IgD-negative memory B cell (primary cell): ENCODE measurements at regions not wholly inside any gene's neighbourhood (a gene's known extent, or its start where the extent isn't known, plus 50 kb on each side); places are given as distances from the start of the nearest gene placed in this dataset.
"Not testable (repeated sequence)": the region's sequence is repeated elsewhere in the genome, so short reads cannot be mapped to it uniquely, and the experiment has no call there.

Experiments used
- H3K27ac Mint-ChIP-seq, 3 donors: one replicate each; pipeline ENCODE4 v1.8.0; 2020 to 2022; ENCODE audit warnings: mild to moderate bottlenecking in 3 of 3, mixed read lengths in 3 of 3, moderate library complexity in 1 of 3
- H3K27me3 Mint-ChIP-seq: one replicate; pipeline ENCODE4 v1.8.0; 2021; ENCODE audit warnings: mixed read lengths
- H3K36me3 Mint-ChIP-seq: one replicate; pipeline ENCODE4 v1.8.0; 2020; ENCODE audit warnings: mild to moderate bottlenecking, mixed read lengths
- H3K4me1 Mint-ChIP-seq, 3 donors: one replicate each; pipeline ENCODE4 v1.8.0; 2020 to 2022; ENCODE audit warnings: mixed read lengths in 3 of 3, mild to moderate bottlenecking in 1 of 3
- H3K4me3 Mint-ChIP-seq, 4 donors: one replicate each; pipeline ENCODE4 v1.8.0; 2020 to 2022; ENCODE audit warnings: mild to moderate bottlenecking in 4 of 4, mixed read lengths in 4 of 4, moderate library complexity in 3 of 4
- H3K9me3 Mint-ChIP-seq, 3 donors: one replicate each; pipeline ENCODE4 v1.8.0; 2020 to 2021; ENCODE audit warnings: mixed read lengths in 3 of 3, mild to moderate bottlenecking in 1 of 3

DNA sequence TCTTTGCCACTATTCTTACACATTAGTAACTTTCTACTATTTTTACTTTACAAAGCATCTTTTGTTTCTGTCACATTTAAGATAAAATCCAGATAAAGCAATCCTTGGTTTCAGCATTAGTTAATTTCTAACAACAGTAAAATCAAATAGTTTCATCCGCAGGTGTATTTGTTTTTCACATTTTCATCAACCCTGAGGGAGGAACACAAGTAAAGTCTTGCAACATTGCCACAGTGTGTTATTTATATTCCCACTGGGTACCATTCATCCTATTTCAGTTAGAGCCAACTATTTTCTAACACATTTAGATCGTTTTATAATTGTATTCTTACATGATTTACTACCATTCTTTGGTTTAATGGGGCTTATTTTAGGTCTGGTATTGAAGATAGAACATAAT is 908.7 kb upstream of the CITED2 start:
- Mint-ChIP-seq H3K36me3 (no peaks in the 10 kb centered on the region), H3K9me3 (no peaks in the 10 kb centered on the region), H3K4me1 (no peaks in the 10 kb centered on the region), H3K27me3 (no peaks in the 10 kb centered on the region), H3K27ac (no peak overlapping the region), H3K4me3 (no peak overlapping the region)

DNA sequence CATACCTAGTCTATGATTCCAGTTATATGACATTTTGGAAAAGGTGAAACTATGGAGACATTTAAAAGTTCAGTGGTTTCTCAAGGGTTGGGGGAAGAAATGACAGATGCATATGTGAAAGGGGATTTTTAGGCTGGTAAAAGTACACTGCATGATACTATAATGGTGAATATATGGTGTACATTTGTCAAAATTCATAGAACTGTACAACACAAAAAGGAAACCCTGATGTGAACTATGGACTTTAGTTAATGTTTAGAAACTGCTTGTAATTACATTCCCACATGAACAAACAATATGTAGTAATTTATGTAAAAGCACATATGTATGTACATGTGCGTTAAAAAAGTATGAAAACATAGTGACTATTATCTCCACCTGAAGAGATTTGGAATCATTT is 907.3 kb upstream of the CITED2 start:
- Mint-ChIP-seq H3K4me3 (no peak overlapping the region), H3K27ac (no peak overlapping the region), H3K36me3 (no peaks in the 10 kb centered on the region), H3K4me1 (no peaks in the 10 kb centered on the region), H3K9me3 (no peaks in the 10 kb centered on the region), H3K27me3 (no peaks in the 10 kb centered on the region)

DNA sequence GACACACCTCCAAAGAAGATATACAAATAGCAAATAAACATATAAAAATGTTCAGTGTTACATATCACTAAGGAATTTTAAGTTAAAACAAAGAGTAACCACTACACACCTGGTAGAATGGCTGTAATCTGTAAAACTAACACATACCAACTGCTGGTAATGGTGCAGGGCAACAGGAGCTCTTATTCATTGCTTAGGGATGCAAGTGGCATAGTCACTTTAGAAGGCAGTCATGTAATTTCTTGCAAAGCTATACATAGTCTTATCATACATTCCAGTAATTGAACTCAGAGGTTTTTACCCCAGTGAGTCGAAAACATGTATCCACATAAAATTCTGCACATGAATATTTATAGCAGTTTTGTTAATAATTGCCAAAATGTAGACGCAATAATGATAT is 906.8 kb upstream of the CITED2 start:
- Mint-ChIP-seq H3K4me1 (no peaks in the 10 kb centered on the region), H3K36me3 (no peaks in the 10 kb centered on the region), H3K9me3 (no peaks in the 10 kb centered on the region), H3K4me3 (no peak overlapping the region), H3K27me3 (no peaks in the 10 kb centered on the region), H3K27ac (no peak overlapping the region)

DNA sequence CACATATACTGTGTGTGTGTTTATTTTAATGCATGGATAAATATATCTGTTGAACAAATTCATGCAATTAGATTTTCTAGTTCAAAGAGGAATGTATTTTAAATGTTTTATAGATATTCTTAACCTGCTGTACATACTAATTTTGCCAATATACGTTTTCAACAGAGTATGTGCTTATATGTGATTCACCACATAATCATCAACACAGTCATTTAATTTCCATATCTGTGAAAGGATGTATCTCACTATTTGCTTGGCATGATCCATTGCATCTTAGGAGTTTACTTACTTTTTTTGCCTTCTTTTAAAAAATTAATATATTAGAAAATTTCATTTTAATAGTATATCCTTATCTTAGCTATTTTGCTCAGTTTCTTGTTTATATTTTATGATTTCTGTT is 902.3 kb upstream of the CITED2 start:
- Mint-ChIP-seq H3K27ac (no peak overlapping the region), H3K27me3 (no peaks in the 10 kb centered on the region), H3K36me3 (no peaks in the 10 kb centered on the region), H3K9me3 (no peaks in the 10 kb centered on the region), H3K4me1 (peaks cover 5% of the 10 kb centered on the region in 3 donors), H3K4me3 (no peak overlapping the region)

DNA sequence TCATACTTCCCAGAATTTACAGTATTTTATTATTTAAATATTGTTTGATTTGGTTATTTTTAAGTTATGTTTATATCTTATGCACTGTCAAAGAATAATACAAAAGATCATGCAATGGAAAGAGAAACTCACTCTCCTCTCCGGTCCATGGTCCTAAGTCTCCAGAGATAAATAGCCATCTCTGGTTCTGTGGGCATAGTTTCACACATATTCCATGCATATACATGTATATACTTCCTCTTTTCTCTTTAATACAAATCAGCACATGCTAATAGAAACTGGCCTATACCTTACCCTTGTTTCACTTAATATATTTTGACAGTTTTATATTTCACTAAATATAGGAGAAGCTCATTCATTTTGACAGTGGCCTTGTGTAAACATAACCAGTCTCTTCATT is 901.7 kb upstream of the CITED2 start:
- Mint-ChIP-seq H3K36me3 (no peaks in the 10 kb centered on the region), H3K4me1 (peaks cover 6 to 7% (median 6%) of the 10 kb centered on the region in 3 donors), H3K27ac (no peak overlapping the region), H3K4me3 (no peak overlapping the region), H3K9me3 (no peaks in the 10 kb centered on the region), H3K27me3 (no peaks in the 10 kb centered on the region)

DNA sequence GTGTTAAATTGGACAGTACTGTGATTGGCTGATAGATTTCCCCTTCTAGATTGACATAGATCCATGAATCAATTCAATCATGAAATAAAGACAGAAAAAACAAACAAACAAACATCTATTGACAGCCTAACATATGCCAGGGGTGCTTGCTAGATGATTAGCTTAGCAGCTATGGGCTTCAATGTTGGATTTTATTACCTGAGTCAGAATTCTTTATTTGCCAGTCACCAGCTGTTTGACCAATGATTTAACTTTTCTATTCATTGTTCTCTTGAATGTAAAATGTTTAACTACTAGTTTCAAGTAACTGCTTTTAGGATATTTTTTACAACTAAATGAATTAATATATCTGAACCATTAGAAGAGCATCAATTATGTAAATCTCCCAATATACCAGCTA is 901.3 kb upstream of the CITED2 start:
- H3K36me3 Mint-ChIP-seq = no peaks in the 10 kb centered on the region

DNA sequence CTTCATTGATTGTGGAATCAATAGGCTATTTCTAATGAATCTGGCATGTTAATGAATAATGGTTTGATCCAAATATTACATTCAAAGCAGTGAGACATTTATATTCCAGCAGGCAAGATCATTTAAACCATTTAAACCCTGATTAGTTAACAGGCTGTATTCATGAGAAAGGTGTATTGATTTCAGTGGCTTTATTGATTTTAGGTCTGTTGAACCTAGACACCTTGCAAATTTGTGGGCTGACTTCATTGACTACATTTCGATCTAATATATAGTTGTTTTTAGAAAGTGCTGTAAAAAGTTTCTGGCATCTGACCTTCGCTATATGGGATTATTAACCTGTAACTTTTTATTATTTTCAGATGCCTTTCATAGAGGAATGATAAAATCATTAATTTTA is 900.1 kb upstream of the CITED2 start:
- Mint-ChIP-seq H3K4me1 (peaks cover 11 to 17% (median 14%) of the 10 kb centered on the region in 3 donors), H3K27ac (no peak overlapping the region), H3K36me3 (no peaks in the 10 kb centered on the region), H3K27me3 (no peaks in the 10 kb centered on the region), H3K4me3 (no peak overlapping the region), H3K9me3 (no peaks in the 10 kb centered on the region)

More for the DNA sequence above, 901.3 kb upstream of the CITED2 start:
- Mint-ChIP-seq H3K4me1 (peaks cover 6 to 8% (median 7%) of the 10 kb centered on the region in 3 donors), H3K4me3 (no peak overlapping the region), H3K27ac (no peak overlapping the region), H3K27me3 (no peaks in the 10 kb centered on the region), H3K9me3 (no peaks in the 10 kb centered on the region)

DNA sequence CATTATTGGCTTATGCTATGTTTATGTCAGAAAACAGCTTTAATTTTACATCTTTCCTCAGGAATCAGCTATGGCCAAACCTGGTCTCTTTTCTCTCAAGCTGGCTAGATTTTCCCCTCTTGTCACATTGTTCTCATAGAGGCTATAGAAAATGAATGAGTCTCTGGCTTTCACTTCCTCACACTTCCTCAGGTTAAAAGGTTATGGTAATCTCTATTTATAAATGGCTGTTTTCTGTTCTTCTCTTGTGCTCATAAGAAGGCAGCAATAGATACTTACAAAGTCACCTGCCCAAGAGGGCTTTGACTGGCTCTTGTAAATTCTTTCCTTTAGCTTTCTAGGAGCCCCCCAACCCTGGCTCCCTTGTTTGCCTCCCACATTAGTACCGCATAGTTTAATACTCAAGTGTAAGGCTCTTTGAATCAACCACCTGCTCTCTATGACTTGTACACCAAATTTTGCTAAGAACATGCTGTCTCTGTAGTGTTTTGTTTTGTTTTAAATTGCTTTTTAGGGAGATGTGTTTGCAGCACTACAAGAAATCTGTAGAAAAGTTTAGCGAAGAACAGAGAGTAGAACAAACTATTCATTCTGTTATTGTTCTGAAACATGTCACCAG is 897.4 kb upstream of the CITED2 start:
- peaks cover 0 to 3% (median 0%) of the 10 kb centered on the region in 3 donors for H3K9me3 Mint-ChIP-seq
- H3K4me1 Mint-ChIP-seq = peaks cover 11 to 17% (median 14%) of the 10 kb centered on the region in 3 donors
- peak overlapping the region in 1 of 4 donors; percentile 0 for H3K4me3 Mint-ChIP-seq
- no peak overlapping the region for H3K27ac Mint-ChIP-seq
- H3K36me3 Mint-ChIP-seq = no peaks in the 10 kb centered on the region
- no peaks in the 10 kb centered on the region for H3K27me3 Mint-ChIP-seq

DNA sequence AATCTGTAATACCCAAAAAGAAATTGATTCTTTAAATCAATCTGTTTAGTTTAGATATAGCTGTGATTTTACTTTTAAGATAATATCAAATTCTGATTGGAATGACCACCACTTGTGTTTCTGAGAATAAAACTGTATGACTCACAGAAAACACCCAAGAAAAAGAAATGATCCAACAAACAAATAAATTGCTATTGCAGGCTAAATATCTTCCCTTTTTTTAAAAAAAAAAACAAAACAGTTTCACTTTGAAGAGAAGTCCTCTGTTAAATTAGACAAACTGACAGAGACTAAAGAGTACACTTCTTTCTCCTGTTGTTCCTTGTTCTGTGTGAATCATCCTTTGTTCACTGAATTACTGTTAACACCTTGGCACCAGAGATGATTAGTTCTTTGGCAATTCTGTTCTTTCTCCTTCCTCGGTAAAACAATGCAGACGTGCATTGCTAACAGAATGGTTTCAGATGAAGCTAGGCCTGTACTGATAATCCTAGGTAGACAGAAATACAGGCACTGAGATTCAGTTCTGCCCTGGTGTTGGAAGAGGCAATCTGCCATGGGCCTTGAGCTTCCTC is 895.2 kb upstream of the CITED2 start:
- Mint-ChIP-seq H3K4me1 (peaks cover 11 to 17% (median 14%) of the 10 kb centered on the region in 3 donors), H3K27ac (no peak overlapping the region), H3K36me3 (no peaks in the 10 kb centered on the region), H3K9me3 (peaks cover 0 to 3% (median 0%) of the 10 kb centered on the region in 3 donors), H3K4me3 (no peak overlapping the region), H3K27me3 (no peaks in the 10 kb centered on the region)

DNA sequence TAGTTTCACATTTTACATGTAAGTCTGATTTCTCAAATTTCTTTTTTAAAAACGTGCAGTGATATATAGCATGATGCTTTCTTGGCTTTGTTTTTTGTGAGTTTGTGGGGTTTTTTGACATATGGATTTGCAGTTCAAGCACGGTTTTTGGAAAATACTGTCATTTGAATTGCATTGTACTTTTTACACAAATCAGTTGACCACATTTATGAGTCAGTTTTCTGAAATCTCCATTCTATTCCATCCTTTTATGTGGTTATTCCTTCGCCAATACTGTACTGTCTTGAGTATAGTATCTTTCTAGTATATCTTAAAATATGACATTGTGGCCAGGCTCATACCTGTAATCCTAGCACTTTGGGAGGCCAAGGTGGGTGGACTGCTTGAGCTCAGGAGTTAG is 890.0 kb upstream of the CITED2 start:
- Mint-ChIP-seq H3K4me3 (no peak overlapping the region), H3K27ac (no peak overlapping the region), H3K4me1 (no peaks in the 10 kb centered on the region), H3K36me3 (no peaks in the 10 kb centered on the region), H3K9me3 (peaks cover 0 to 5% (median 0%) of the 10 kb centered on the region in 3 donors), H3K27me3 (no peaks in the 10 kb centered on the region)

DNA sequence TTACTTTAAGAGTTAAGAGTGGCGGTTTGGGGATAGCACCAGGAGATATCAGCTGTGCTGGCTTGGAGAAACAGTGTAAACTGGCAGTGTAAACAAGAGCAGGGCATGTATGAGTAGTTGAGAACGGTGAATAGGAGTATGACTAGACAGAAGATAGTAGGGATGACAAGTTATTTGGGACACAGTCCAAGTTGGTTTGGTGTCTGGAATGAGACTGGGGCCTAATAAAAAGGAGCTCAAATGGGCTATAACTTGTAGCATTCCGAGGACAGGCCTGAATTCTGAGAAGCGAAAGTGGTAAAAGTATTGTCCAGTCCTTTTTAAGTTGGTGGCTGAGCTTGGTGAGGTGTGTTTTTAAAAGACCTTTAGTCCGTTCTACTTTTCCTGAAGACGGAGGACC is 883.9 kb upstream of the CITED2 start:
- not testable (repeated sequence) for H3K27ac Mint-ChIP-seq, H3K36me3 Mint-ChIP-seq, H3K4me3 Mint-ChIP-seq, H3K27me3 Mint-ChIP-seq, H3K4me1 Mint-ChIP-seq, H3K9me3 Mint-ChIP-seq

DNA sequence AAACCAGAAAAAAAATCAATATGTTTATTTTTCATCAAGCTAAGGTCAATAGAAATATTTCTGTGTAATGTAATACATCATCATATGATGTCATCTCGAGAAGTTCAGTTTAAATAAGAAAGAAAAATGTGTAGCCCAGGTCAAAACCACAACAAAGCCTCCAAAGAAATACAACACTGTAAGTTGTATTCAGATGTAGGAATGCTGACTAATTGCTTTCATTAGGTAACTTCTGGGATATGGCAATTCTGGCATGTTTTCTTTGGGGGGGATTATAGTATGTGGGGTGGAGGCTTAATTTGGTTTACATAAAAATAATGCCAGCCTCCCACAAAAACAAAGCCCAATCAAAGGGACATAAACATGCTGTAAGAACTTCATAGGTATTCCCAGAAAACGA is 881.8 kb upstream of the CITED2 start:
- H3K4me3 Mint-ChIP-seq = no peak overlapping the region
- H3K9me3 Mint-ChIP-seq = peaks cover 0 to 2% (median 0%) of the 10 kb centered on the region in 3 donors
- H3K36me3 Mint-ChIP-seq = no peaks in the 10 kb centered on the region
- H3K27ac Mint-ChIP-seq = no peak overlapping the region
- no peaks in the 10 kb centered on the region for H3K27me3 Mint-ChIP-seq
- peaks cover 0 to 3% (median 2%) of the 10 kb centered on the region in 3 donors for H3K4me1 Mint-ChIP-seq

DNA sequence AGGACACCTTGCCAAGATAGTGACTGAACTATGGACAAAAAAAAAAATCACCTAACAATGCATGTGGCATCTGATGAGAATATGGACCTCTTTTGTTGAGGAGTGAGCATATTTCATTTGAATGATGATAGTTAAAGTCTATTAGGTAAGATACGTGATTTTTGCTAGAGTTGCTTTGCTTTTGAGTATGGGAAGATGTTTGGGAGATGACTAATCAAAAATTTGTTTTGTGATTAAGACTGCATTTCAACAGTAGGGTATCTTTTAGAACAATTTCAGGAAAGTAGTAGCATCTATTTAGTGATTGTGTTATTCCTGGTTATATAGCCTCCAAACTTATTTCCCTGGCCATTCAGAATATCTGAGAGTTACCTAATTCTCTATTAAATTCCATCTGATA is 878.6 kb upstream of the CITED2 start:
- no peak overlapping the region for H3K4me3 Mint-ChIP-seq
- H3K9me3 Mint-ChIP-seq = peaks cover 0 to 6% (median 0%) of the 10 kb centered on the region in 3 donors
- H3K36me3 Mint-ChIP-seq = no peaks in the 10 kb centered on the region
- peaks cover 0 to 3% (median 2%) of the 10 kb centered on the region in 3 donors for H3K4me1 Mint-ChIP-seq
- no peaks in the 10 kb centered on the region for H3K27me3 Mint-ChIP-seq
- H3K27ac Mint-ChIP-seq = no peak overlapping the region

DNA sequence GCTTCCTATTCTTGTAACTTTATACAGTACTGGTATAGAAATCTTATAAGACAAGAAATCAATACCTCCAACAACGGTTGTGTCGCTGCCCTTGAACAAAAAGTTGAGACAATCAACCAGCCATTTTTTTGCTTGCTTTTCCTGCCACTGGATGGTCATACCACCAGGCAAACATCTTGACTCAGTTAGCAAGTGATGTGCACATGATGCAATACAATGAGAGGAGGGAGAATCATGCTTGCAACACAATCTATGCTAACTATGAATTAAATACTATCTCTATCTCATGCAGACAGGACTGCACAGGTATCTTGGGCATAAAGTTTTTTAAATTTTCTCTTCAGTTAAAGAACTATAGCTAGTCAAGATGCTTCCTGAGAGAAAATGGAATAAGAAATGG is 877.7 kb upstream of the CITED2 start:
- Mint-ChIP-seq H3K9me3 (peaks cover 0 to 6% (median 0%) of the 10 kb centered on the region in 3 donors), H3K27ac (no peak overlapping the region), H3K27me3 (no peaks in the 10 kb centered on the region), H3K4me1 (peaks cover 0 to 3% (median 2%) of the 10 kb centered on the region in 3 donors), H3K36me3 (no peaks in the 10 kb centered on the region), H3K4me3 (no peak overlapping the region)

DNA sequence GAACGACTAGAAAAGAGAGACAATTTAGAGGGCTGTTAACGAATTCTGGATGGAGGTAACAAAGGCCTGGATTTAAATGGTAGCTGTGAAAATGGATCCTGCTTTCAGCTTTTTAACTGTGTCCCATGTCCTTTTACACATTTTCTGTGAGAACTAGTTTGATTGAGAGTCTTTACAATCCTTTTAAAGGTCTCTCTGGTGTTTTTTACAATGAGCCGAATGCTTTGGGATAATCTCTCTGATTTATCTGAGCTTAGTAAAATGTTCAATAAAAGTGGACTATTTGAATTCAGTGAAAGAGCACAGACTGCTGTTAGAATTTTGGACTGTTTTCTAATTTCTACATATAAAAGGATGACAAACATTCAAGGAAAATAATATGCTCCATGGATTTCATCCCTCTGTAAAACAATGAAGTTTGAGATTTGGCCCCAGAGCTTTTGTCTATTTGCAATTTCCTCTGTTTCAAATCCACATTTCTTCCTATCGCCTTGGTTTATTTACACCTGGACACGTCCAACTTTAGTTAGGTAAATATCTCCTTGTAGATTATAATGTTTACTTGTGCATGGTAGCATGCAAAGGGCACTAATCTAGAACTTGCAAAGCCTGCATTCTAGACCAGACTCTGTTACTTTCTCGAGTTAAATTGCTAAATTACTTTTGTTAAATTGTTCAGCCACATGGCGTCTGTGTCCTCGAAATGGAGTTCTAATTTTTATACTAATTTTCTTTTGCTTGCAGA is 871.0 kb upstream of the CITED2 start:
- no peaks in the 10 kb centered on the region for H3K4me1 Mint-ChIP-seq
- no peak overlapping the region for H3K27ac Mint-ChIP-seq
- H3K9me3 Mint-ChIP-seq = peaks cover 0 to under 1% (median 0%) of the 10 kb centered on the region in 3 donors
- no peaks in the 10 kb centered on the region for H3K36me3 Mint-ChIP-seq
- no peaks in the 10 kb centered on the region for H3K27me3 Mint-ChIP-seq
- H3K4me3 Mint-ChIP-seq = no peak overlapping the region

DNA sequence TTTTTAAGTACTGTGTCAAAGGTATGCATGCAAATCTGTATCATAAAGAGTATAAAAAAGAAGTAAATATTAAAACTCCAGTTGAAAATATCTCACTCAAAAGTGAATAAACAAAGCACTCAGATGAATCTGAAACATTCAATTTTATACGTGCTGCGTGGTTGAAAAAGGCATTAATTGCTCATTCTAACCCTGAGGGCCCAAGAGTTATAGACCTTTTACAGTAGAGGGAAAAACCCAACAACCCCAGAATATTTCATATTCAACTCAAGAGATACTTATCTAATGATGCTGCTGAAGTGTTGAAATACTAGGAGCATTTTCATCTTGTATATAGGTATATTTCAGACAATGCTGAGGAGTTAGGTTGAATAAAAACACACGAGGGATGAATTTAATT is 862.8 kb upstream of the CITED2 start:
- peaks cover 0 to 7% (median 6%) of the 10 kb centered on the region in 3 donors for H3K9me3 Mint-ChIP-seq
- no peaks in the 10 kb centered on the region for H3K27me3 Mint-ChIP-seq
- H3K4me3 Mint-ChIP-seq = no peak overlapping the region
- H3K36me3 Mint-ChIP-seq = no peaks in the 10 kb centered on the region
- no peak overlapping the region for H3K27ac Mint-ChIP-seq
- H3K4me1 Mint-ChIP-seq = peaks cover 0 to 1% (median 0%) of the 10 kb centered on the region in 3 donors
